Brain pericyte (primary cell): ENCODE measurements at regions not wholly inside any gene's neighbourhood (a gene's known extent, or its start where the extent isn't known, plus 50 kb on each side); places are given as distances from the start of the nearest gene placed in this dataset.
"Not testable (repeated sequence)": the region's sequence is repeated elsewhere in the genome, so short reads cannot be mapped to it uniquely, and the experiment has no call there.

Experiments used
- DNase-seq: peaks from one replicate; pipeline ENCODE4 v3.0.0-alpha.2; 2012; ENCODE audit warnings: low read depth, low spot score

DNA sequence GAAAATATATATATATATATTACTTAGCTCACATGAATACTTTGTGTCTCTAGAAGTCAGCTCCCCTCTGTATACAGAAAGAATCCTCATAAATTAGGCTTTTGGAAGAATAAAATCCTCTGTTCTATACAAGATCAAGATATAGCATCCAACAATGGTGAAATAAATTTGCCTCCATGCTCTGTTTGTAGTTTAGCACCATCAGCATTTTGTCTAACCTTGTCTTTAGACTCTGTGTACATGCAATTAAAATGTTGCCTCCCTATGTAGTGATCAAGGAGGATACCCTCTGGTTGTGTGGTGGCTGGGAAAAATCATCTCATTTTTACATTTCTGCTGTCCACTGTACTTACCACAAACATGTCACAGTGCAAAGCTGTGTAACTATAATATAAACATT lies 189.7 kb downstream of the C7orf25 start:
- no peak for DNase-seq

DNA sequence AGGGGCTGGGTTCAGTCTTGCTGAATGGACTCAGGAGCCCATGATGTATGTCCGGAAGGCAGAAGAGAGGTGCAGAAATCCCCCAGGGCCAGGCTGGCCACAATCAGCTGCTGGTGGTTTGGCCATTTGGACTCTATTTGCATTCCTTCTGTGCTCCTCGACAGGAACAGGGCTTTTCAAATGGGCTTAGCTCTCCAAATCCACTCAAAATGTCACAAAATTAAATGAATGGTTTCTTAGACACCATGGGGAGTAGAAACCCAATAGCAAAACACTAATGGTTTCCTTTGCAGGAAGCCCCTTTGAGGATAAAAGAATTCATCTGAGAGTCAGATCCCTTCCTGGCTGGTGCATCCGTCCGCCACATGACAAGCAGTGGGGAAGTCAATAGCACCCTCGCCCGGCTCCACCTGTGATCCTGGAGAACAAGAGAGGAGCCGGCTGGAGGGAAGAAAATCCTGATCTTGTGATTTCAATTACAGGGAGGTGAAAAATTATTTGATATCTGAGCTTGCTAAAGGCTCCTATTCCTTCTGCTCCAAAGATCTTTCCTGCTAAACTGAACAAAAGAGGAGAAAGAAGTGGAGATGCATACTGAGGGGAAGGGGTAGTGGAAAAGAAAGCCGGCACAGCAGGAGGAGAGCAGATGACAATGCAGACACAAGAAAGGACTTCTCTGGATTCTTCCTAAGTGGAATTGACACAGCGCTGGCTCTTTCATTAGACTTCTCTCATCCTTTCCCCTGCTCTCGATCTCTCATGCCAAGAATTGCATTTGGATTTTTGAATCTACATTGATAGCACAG lies 190.7 kb downstream of the C7orf25 start:
- no peak for DNase-seq

DNA sequence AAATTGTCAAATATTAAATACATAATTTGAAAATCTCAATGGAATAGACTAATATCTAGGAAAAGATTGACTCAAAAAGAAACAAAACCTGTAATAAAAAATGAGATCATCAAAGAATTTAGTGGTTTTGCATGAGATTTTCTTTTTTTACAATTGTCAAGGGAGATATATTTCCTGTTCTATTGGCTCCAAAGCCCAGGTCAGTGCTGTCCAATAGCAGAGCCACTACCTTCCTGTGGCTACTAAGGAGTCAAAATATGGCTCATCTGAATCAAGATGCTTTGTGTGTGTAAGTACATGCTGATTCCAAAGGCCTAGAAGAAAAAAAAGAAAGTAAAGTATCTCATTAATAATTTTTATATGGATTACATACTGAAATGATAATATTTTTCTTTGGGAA lies 191.9 kb downstream of the C7orf25 start:
- no peak for DNase-seq

DNA sequence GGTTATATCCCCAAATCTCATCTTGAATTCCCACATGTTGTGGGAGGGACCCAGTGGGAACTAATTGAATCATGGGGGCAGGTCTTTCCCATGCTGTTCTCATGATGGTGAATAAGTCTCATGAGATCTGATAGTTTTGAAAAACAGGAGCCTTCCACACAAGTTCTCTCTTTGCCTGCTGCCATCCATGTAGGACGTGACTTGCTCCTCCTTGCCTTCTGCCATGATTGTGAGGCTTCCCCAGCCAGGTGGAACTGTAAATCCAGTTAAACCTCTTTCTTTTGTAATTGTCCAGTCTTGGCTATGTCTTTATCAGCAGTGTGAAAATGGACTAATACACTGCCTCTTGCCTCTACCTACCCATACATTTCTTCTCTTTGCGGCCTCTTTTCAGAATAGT lies 193.4 kb downstream of the C7orf25 start:
- not testable (repeated sequence) for DNase-seq

DNA sequence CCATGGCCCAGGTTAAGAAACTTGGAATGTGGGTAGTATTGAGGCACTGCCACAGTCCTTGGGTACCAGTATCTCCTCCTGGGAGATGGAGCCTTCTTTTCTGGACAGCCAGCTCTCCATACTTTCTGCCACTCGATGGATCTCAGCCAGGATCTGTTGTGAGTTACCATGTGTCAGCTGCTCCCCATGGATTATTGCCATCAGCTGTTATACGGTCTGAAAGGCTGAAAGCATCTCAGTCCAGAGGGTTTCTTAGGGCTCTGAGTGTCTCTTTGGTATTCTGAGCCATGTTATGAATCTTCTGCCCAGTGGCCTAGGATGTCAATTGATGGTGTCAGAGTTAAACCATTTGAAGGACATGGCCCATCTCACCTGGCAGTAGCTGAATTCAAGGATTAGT lies 197.5 kb downstream of the C7orf25 start:
- no peak for DNase-seq

DNA sequence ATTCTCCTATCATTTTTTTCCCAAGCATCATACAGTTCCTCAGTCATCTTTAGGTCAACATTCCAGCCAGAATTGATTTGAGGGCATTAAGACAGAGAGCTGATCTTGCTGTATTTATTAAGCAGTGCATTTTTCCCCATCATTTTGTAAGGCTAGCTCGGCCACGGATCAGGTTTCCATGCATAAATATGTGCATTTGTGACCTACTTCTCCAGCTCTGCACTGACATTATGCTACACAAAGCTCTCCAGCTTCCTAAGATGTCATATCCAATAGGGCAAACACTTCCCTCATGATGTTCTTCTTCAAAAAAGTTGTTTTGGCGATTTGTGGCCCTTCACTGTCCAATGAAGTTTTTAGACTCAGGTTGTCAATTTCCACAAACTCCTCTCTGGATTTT lies 202.6 kb downstream of the C7orf25 start:
- no peak for DNase-seq

DNA sequence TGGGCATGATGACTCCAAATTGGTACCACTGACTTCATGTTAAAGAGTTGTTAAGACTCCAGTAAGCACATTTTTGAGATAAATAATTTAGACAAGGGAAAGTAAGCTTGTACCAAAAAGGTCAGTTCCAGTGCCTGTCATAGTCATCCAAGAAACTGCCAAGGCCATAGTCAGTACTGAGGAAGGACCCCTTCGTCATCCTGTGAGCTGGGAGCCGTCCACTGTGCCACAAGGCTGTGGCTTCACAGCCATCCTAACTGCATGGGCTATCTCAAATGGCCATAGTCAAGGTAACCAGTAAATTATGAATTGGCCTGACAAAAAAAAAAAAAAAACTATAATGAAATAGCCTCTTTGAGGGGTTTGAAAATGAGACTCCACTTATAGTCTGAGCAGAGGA lies 207.2 kb downstream of the C7orf25 start:
- DNase-seq = no peak

DNA sequence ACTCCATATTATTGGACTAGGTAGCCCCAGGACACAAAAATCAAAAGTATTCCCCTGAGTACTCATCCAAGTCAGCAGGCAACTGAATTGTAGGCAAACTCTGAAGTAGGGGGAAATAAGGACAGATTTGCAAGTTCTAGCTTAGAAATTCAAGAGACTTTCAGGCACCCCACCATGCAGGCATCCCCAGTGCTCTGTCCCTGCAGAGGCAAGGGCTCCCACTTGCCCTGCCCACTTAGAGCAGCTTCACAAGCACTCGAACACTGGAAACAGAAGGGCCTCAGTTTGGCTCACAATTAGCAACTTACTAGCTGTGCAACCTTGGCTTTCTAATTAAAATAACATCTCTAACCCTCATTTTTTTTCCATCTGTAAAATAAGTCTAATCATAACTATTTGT lies 209.2 kb downstream of the C7orf25 start:
- DNase-seq = no peak

DNA sequence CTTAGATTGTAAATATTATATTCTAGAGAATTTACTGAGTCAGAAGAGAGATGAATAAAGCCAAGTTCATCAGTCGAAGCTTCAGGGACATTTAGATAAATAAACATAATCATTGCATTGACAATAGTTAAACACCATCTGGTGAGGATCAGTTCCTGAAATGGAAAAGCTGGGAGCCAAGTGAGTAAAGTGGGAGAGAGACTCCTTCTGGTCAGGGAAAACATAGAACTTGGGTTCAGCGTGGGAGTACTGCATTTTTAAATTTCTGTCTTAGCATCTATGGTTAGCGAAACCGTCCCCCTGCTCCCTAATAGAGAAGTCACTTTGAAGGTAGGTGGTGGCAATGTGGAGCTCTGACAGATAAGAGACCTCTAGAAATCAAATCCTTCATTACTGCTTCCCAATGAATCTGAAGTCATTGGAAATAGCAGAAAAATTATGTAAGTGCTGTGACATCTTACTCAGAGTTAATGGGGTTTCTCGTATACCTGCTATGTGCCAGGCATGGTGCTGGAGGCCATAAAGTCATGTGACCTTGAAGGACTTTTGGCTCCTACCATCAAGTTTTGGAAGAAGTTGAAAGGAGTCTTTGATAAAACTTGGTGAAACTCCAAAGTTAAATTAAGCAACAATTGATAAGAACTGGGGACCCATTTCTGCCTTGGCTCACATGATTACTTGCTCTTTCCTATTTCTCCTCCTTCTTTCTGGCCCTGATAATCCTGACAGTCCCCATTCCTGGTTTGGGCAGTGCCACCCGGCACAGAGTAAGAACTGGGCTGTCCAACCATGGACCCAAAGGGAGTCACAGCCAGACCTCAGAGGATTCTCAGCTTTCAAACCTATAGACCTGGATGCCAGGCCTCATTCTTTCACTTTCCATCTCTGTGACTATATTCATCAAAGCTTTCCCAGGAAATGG lies 211.2 kb downstream of the C7orf25 start:
- no peak for DNase-seq

DNA sequence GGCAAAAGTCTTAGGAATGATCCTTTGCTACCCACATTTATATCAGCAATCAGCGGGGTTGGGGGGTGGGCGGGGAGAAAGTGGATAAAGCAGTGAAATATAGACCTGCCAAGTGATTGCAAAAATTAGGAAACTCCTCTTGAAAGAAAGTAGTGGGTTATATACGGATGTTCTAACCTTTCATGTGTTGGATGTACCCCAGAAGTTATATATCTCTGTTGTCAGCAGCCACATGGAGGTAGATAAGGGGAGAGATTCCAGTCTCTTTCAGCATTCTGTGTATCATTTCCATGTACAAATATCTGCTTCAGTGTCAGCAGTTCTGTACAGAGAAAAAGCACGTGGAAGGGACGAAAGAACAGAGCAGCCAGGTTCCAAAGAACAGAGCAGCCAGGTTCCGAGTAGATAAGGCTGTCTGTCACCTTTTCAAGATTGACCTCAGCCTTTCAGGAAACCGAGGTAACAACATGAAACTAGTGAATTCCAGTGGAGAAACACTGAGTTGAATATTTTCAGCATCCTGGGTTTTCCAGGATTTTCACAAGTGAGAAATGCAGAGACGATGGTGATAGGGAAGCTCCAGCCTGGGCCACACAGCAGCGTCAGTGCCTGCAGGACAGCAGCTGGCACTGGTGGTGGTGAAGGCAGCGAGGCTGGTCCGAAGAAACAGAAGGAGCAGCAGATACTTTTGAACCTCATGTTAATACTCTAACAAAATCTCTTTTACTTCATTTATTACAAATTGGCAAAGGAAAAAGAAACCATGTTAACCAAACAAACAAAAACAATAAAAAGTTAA lies 212.3 kb downstream of the C7orf25 start:
- no peak for DNase-seq

DNA sequence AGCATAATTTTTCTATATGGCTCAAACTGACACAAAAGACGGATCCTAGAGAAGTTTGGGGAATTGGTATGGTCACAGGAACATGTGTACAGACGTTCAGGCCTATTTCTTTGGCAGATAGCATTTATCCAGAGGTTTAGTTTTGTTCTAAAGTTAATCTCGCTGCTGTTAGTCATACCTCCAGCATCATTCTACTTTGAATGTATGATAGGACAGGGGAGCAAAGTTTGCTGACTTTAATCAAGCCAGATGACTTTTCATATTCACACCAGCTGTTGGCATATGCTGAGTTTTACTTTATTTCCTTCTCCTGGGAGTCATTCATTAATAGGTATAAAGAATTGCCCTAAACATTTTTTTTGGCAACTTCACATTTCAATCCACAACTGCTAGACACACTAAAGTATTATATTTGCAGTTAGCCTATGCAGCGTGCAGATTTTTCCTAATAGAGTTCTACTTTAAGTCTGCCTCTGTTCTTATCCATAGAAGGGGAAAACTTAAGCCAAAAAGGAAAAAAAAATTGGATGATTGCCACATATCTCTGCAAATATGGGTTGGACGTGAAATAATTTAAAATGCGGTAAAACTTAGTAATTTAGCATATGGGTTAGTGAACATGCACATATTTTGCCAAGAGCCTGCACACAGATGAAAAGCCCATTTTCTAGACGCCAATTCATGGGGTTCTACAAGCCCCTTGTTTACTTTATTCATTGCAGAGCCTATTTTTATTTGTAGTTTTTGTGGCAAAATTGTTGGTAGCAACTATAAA lies 213.1 kb downstream of the C7orf25 start:
- DNase-seq = no peak

DNA sequence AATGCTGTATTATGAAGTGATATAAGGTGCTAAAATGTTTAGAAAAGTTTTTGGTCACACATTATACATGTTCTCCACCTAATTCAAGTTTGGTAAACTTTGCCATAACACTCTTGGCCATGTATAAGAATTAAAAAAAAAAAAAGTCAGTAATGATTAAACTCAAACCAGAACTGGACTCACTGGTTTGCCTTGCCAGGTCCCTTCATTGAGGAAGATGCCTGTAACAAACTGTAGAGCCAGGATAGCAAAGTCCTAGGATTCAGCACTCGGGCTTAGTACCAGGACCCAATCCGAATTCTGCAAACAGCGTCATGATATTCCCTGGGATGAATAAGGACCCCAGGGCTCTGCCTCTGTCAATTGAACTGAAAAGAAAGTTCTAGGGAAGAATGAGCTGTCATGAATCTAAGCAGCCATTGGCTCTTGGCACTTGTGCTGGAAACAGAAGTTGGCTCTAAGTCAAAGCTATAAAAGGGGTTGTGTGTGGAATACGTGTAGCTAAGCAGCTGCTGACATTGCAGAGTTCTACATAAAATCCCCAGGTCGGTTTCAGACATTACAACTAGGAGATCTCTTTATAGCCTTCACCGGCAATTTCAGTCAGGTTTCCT lies 216.9 kb downstream of the C7orf25 start:
- DNase-seq = no peak

DNA sequence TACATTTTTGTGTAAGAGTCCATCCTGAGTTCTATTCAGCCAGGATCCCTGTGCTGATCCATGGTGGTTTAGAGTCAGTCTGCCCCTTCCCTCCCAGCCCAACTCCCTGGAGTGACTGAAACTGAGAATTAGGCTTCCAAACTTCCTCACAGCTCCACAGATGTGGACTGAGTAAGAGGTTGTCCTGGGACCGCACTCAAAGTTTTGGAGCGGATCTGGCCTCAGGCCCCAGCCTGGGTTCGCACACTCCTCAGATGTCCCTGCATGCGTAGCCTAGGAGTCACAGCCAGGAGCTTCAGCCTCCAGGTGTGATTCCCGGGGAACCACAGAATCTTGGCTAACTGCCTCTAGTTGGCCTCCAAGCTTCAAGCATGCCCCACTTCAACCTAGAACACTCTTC lies 218.1 kb downstream of the C7orf25 start:
- DNase-seq = no peak

DNA sequence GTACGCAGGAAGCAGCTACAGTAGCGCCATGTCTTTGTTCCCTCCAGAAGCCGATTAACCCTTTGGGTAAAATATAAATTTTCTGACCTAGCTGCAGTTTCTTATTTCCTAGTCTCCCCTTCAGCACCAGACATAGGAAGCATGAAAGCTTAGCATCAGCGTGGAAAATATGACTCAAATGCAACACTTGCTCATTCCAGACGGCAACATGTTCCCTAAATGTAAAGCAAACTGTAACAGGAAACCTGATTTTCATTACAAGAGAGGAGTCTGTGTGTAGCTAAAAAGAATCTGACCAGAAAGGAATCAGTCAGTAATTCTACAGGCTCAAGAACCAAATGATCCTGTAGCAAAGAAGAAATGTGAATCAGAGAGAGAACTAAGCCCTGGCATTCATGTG lies 219.2 kb downstream of the C7orf25 start:
- no peak for DNase-seq

DNA sequence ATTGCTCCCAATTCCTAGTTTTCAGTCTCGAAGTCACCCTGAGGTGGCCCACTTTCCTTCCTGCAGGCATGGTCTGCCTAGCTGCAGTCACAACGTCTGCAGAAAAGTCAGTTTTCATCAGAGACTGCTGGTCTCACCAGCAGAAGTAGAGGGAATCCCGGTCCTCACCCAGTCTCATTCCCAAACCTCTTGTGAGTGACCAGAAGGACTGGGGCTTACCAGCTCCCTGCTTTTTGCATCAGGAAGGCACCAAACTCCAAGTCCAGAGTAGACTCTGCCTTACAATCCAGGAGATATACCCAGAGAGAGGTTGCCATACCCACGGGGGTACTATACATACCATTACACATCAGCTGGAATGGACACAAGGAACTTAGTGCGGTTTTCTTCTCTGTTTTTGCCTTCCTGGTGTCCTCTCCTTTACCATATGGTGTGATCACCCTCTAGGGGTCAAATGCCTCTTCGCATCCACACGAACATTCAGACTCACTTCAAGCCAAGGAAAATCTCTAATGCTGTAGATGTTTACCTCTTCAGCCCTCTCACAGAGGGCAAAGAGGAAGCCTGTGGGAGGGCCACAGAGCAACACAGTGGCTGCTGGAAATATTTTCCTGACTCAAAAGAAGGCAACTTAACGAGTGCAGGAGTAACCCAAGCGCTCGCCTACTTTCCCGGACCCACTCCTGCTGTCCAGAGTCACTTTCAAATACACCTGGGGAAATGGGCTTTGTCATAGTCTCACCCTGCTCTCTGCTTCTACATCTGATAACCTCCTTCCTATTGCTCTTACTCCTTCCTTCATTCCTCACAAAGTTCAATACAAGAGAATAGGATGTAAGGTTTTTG lies 220.9 kb downstream of the C7orf25 start:
- DNase-seq = no peak

DNA sequence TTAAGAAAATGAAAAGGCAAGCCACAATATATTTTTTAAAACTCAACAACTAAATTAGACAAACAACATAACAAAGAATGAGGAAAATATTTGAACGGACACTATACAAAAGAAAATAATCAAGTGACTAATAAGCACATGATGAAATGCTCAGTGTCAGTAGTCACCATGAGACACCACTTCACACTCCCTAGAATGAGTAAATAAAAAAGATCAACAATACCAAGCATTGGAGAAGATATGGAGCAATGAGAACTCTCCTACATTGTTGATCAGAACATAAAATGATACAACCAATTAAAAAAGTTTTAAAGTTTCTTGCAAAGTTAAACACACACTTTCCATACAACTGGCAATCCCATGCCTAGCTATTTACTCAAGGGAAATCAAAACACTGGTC lies 222.2 kb downstream of the C7orf25 start:
- DNase-seq = no peak

DNA sequence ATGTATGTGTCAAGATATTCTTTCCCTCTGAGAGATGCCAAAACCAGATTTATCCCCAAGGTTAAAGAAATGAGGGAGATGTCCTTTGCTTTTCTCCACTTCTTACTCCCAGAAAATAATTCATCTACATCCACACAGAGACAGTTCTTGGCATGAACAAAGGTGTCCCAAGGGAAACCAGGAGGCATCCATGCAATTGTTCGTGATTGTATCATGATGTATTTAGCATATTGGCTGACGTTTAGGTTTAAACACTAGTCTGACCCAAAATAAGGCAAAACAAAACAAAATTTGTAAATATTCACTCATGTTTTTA lies 223.9 kb downstream of the C7orf25 start:
- no peak for DNase-seq

DNA sequence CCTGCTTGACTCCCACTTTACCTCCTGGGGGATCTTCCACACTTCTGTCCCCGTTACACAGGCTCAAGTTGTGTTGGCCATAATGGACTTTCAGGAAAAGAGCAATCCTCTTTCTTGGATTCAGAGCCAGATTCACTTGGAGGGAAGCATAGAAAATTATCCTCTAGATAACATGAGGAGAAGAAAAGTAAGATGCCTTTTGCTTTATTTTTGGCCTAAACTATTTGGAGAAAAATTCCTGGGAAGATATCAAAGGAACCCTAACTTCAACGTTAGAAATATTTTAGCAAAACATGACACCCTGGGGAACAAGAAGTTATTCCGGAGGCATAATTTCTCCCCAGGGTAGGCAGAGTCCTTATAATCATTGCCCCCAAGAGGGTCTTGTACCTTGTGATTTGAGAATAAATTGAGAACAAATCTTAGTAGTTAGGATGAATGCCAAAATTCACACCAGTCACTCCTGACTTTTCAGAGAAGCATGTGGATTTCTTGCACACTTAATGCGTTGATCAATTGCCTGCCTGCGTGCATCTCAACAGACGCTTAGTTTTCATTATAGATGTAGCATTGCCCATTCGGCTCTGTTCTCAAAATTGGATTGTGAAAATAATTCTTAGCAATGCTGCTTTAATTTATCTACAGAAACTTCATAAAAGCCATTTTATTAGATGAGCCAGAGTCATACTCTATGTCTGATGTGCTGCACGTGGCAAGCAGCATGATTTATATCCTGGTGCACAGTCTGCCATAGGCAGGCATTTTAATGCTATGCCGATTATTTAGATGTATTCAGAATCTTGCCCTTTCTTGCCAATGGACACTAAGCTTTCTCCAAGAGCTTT lies 224.4 kb downstream of the C7orf25 start:
- DNase-seq = no peak

DNA sequence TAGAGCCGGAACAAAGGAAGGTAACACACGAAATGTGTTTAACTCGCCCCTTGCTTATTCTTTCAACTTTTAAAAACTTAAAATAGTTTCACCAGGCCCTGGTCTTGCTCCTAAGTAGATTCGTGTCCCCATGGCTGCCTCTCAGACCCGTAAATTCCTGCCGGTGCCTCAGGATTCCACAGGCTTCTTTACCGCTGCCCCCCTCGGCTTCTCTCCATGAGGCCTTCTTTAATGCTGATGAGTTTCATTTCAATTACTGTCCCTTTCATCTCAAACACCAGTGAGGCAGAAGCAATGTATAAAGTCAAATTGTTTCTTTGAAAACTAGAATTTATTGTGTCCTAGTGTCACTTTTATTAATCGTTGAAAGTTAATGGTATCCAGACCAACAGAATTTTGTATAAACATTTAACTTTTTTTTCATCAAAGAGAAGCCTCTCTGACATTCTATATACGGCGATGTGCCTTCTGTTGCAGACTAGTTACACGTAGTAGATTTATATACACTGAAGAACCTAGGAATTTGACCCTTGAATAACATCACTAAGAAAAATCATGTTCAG lies 225.2 kb downstream of the C7orf25 start:
- DNase-seq = no peak
